ENCODE measurements at regions not wholly inside any gene's neighbourhood (a gene's known extent, or its start where the extent isn't known, plus 50 kb on each side); places are given as distances from the start of the nearest gene placed in this dataset.
"Not testable (repeated sequence)": the region's sequence is repeated elsewhere in the genome, so short reads cannot be mapped to it uniquely, and the experiment has no call there.

DNA sequence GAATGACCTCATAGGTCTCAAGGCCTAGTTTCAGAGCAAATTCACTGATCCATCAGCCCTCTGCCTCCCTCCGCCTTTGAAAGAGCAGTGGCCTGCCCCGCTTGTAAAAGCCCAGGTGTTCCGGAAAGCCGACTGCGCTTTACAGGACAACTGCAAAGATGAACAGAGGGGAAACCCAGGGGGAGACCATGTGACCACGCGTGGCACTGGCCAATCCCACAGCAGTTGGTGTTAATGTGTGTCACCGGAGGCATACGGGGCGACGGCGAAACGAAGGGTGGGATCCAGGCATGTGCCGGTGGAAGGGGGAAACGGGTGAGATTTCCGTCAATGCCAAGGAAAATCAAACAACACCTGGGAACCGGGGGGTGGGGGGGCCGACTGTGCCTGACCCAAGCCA lies 684.4 kb upstream of the TPTE start:
- TF ChIP-seq, protein P1, sequence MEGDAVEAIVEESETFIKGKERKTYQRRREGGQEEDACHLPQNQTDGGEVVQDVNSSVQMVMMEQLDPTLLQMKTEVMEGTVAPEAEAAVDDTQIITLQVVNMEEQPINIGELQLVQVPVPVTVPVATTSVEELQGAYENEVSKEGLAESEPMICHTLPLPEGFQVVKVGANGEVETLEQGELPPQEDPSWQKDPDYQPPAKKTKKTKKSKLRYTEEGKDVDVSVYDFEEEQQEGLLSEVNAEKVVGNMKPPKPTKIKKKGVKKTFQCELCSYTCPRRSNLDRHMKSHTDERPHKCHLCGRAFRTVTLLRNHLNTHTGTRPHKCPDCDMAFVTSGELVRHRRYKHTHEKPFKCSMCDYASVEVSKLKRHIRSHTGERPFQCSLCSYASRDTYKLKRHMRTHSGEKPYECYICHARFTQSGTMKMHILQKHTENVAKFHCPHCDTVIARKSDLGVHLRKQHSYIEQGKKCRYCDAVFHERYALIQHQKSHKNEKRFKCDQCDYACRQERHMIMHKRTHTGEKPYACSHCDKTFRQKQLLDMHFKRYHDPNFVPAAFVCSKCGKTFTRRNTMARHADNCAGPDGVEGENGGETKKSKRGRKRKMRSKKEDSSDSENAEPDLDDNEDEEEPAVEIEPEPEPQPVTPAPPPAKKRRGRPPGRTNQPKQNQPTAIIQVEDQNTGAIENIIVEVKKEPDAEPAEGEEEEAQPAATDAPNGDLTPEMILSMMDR (IDR thresholded peaks at IDR 0.05) = not testable (repeated sequence)
- not testable (repeated sequence) for TF ChIP-seq POLR2A (IDR thresholded peaks at IDR 0.05)

Data from esophagus squamous epithelium (tissue), 4 donors.